CD4-positive, alpha-beta memory T cell (primary cell): ENCODE measurements at regions not wholly inside any gene's neighbourhood (a gene's known extent, or its start where the extent isn't known, plus 50 kb on each side); places are given as distances from the start of the nearest gene placed in this dataset.
"Not testable (repeated sequence)": the region's sequence is repeated elsewhere in the genome, so short reads cannot be mapped to it uniquely, and the experiment has no call there.

Experiments
- CTCF ChIA-PET: fragments of 350-600 bp; sonication (Branson Sonifier 250); formaldehyde crosslinking; loops from one replicate; lab custom pipeline; 2021; ENCODE audit warnings: inconsistent platforms; ENCODE audit not compliant: partially characterized antibody; lab: Charles Lee
- POLR2A ChIA-PET: fragments of 350-600 bp; sonication (Branson Sonifier 250); formaldehyde crosslinking; loops from one replicate; lab custom pipeline; 2021; ENCODE audit not compliant: partially characterized antibody; lab: Charles Lee
- DNase-seq, 5 donors: peaks; one replicate each; pipeline versions ENCODE4 v3.0.0 to v3.0.0-alpha.2; 2020 to 2022; ENCODE audit warnings: mixed read lengths in 1 of 5
- H3K27ac ChIP-seq: one replicate; pipeline ENCODE4 v1.7.0; 2013; ENCODE audit warnings: low read depth, low read length
- H3K27me3 ChIP-seq: 2 replicates; pipeline ENCODE4 v1.7.0; 2013; ENCODE audit warnings: mild to moderate bottlenecking, low read length, moderate library complexity; ENCODE audit not compliant: insufficient read depth
- H3K36me3 ChIP-seq: 2 replicates; pipeline ENCODE4 v1.7.0; 2013; ENCODE audit warnings: mild to moderate bottlenecking, low read length, moderate library complexity; ENCODE audit not compliant: insufficient read depth
- H3K4me1 ChIP-seq: 2 replicates; pipeline ENCODE4 v1.7.0; 2013; ENCODE audit warnings: mild to moderate bottlenecking, low read length, moderate library complexity; ENCODE audit not compliant: insufficient read depth
- H3K4me3 ChIP-seq, 2 donors: one replicate each; pipeline ENCODE4 v1.7.0; 2013; ENCODE audit warnings: low read length in 2 of 2, mild to moderate bottlenecking in 1 of 2
- H3K9me3 ChIP-seq, 2 donors: one replicate each; pipeline ENCODE4 v1.7.0; 2013; ENCODE audit warnings: low read length in 2 of 2, control low read depth in 1 of 2; ENCODE audit not compliant: control insufficient read depth in 1 of 2
- H3K27ac Mint-ChIP-seq, 7 donors: one replicate each; pipeline ENCODE4 v1.8.0; 2020 to 2021; ENCODE audit warnings: mixed read lengths in 7 of 7, mild to moderate bottlenecking in 6 of 7, inconsistent platforms in 3 of 7, moderate library complexity in 3 of 7
- H3K27me3 Mint-ChIP-seq, 2 donors: one replicate each; pipeline ENCODE4 v1.8.0; 2020 to 2021; ENCODE audit warnings: mixed read lengths in 2 of 2
- H3K36me3 Mint-ChIP-seq, 2 donors: one replicate each; pipeline ENCODE4 v1.8.0; 2020 to 2021; ENCODE audit warnings: mixed read lengths in 2 of 2, inconsistent platforms in 1 of 2, mild to moderate bottlenecking in 1 of 2
- H3K4me1 Mint-ChIP-seq, 4 donors: one replicate each; pipeline ENCODE4 v1.8.0; 2020 to 2021; ENCODE audit warnings: mixed read lengths in 4 of 4, mild to moderate bottlenecking in 1 of 4
- H3K4me3 Mint-ChIP-seq, 8 donors: one replicate each; pipeline ENCODE4 v1.8.0; 2020 to 2021; ENCODE audit warnings: mixed read lengths in 8 of 8, mild to moderate bottlenecking in 7 of 8, moderate library complexity in 6 of 8, inconsistent platforms in 3 of 8
- H3K9me3 Mint-ChIP-seq, 8 donors: one replicate each; pipeline ENCODE4 v1.8.0; 2020 to 2021; ENCODE audit warnings: mixed read lengths in 8 of 8, mild to moderate bottlenecking in 5 of 8, inconsistent platforms in 3 of 8, moderate library complexity in 1 of 8
- intact Hi-C: fragments of 100-400 bp; cut with micrococcal nuclease; formaldehyde crosslinking; loops from one replicate; pipeline ENCODE4 v1.15.1; 2023

DNA sequence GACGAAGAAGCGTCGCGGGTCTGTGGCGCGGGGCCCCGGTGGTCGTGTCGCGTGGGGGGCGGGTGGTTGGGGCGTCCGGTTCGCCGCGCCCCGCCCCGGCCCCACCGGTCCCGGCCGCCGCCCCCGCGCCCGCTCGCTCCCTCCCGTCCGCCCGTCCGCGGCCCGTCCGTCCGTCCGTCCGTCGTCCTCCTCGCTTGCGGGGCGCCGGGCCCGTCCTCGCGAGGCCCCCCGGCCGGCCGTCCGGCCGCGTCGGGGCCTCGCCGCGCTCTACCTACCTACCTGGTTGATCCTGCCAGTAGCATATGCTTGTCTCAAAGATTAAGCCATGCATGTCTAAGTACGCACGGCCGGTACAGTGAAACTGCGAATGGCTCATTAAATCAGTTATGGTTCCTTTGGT lies 1533.5 kb upstream of the TPTE start:
- H3K27me3 ChIP-seq, H3K27ac Mint-ChIP-seq, POLR2A ChIA-PET, H3K4me1 Mint-ChIP-seq, H3K36me3 Mint-ChIP-seq, H3K9me3 ChIP-seq, H3K27ac ChIP-seq, H3K4me3 Mint-ChIP-seq, H3K36me3 ChIP-seq, H3K4me1 ChIP-seq, DNase-seq, intact Hi-C loops, H3K4me3 ChIP-seq, CTCF ChIA-PET: not testable (repeated sequence)
- Mint-ChIP-seq H3K9me3 (peaks cover 2 to 42% (median 30%) of the 10 kb centered on the region in 8 donors), H3K27me3 (peaks cover 32 to 36% of the 10 kb centered on the region in 2 donors)

DNA sequence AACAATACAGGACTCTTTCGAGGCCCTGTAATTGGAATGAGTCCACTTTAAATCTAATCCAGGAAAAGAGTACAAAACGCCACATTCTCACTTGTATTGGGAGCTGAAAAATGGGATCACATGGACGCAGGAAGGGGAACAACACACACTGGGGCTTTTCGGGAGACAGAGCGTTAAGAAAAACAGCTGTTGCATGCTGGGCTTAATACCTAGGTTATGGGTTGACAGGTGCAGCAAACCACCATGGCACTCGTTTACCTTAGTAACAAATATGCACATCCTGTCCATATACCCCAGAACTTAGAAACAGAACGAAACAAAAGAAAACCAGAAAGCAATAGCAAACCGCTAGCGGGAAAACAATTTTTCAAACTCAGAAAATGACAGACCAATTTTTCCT lies 1532.7 kb upstream of the TPTE start:
- POLR2A ChIA-PET = no interaction called here
- DNase-seq = no peak
- CTCF ChIA-PET = no interaction called here

GRCh38 chr21:8989261-8989711 lies 1532.1 kb upstream of the TPTE start:
- Mint-ChIP-seq H3K9me3 (peaks cover 2 to 51% (median 38%) of the 10 kb centered on the region in 8 donors), H3K4me1 (peaks cover 0 to 3% (median under 1%) of the 10 kb centered on the region in 4 donors), H3K27me3 (peaks cover 41 to 48% of the 10 kb centered on the region in 2 donors), H3K4me3 (no peak overlapping the region), H3K36me3 (peaks cover 0 to 6% of the 10 kb centered on the region in 2 donors), H3K27ac (no peak overlapping the region)
- Histone ChIP-seq H3K4me1 (no peaks in the 10 kb centered on the region), H3K27me3 (no peaks in the 10 kb centered on the region), H3K36me3 (no peaks in the 10 kb centered on the region), H3K9me3 (no peaks in the 10 kb centered on the region), H3K4me3 (no peak overlapping the region), H3K27ac (no peak overlapping the region)
- ChIA-PET POLR2A (no interaction called here), CTCF (no interaction called here)
- no peak for DNase-seq
- intact Hi-C loops = no loop called here

More for the DNA sequence above, 1532.7 kb upstream of the TPTE start:
- Mint-ChIP-seq H3K4me3 (no peak overlapping the region), H3K36me3 (peaks cover 0 to 6% of the 10 kb centered on the region in 2 donors), H3K4me1 (peaks cover 0 to 3% (median under 1%) of the 10 kb centered on the region in 4 donors), H3K27ac (peak overlapping the region in 1 of 7 donors; percentile 0), H3K9me3 (peaks cover 2 to 50% (median 37%) of the 10 kb centered on the region in 8 donors), H3K27me3 (peaks cover 39 to 44% of the 10 kb centered on the region in 2 donors)
- no peaks in the 10 kb centered on the region for H3K4me1 ChIP-seq
- intact Hi-C loops = no loop called here
- no peaks in the 10 kb centered on the region for H3K9me3 ChIP-seq
- no peaks in the 10 kb centered on the region for H3K36me3 ChIP-seq
- H3K27me3 ChIP-seq = no peaks in the 10 kb centered on the region
- no peak overlapping the region for H3K27ac ChIP-seq
- no peak overlapping the region for H3K4me3 ChIP-seq

- H3K36me3 ChIP-seq = no peaks in the 10 kb centered on the region
- ChIA-PET POLR2A (no interaction called here), CTCF (no interaction called here)
- H3K27ac ChIP-seq = no peak overlapping the region
- Mint-ChIP-seq H3K36me3 (peaks cover 0 to 6% of the 10 kb centered on the region in 2 donors), H3K9me3 (peaks cover 2 to 51% (median 38%) of the 10 kb centered on the region in 8 donors), H3K4me1 (peaks cover 0 to 3% (median under 1%) of the 10 kb centered on the region in 4 donors), H3K4me3 (no peak overlapping the region), H3K27me3 (peaks cover 44 to 52% of the 10 kb centered on the region in 2 donors), H3K27ac (no peak overlapping the region)
- no peak for DNase-seq
- H3K4me3 ChIP-seq = no peak overlapping the region
- no peaks in the 10 kb centered on the region for H3K9me3 ChIP-seq
- H3K4me1 ChIP-seq = no peaks in the 10 kb centered on the region
- intact Hi-C loops = no loop called here
- H3K27me3 ChIP-seq = no peaks in the 10 kb centered on the region
Observed at GRCh38 chr21:8989721-8990325, 1531.6 kb upstream of the TPTE start.

- no peaks in the 10 kb centered on the region for H3K9me3 ChIP-seq
- no peaks in the 10 kb centered on the region for H3K36me3 ChIP-seq
- ChIA-PET CTCF (no interaction called here), POLR2A (no interaction called here)
- H3K27me3 Mint-ChIP-seq = peaks cover 45 to 53% of the 10 kb centered on the region in 2 donors
- H3K27ac ChIP-seq = no peak overlapping the region
- H3K9me3 Mint-ChIP-seq = peaks cover 2 to 51% (median 40%) of the 10 kb centered on the region in 8 donors
- H3K36me3 Mint-ChIP-seq = peaks cover 0 to 6% of the 10 kb centered on the region in 2 donors
- no peak for DNase-seq
- no peaks in the 10 kb centered on the region for H3K27me3 ChIP-seq
- intact Hi-C loops = no loop called here
- H3K4me3 ChIP-seq = no peak overlapping the region
- H3K4me3 Mint-ChIP-seq = no peak overlapping the region
- no peaks in the 10 kb centered on the region for H3K4me1 ChIP-seq
- H3K4me1 Mint-ChIP-seq = peaks cover 0 to 3% (median under 1%) of the 10 kb centered on the region in 4 donors
- no peak overlapping the region for H3K27ac Mint-ChIP-seq
Observed at GRCh38 chr21:8990326-8991087, 1530.9 kb upstream of the TPTE start.

GRCh38 chr21:8991088-8991907 lies 1530.1 kb upstream of the TPTE start:
- Histone ChIP-seq H3K27me3 (no peaks in the 10 kb centered on the region), H3K4me1 (no peaks in the 10 kb centered on the region), H3K27ac (no peak overlapping the region), H3K9me3 (no peaks in the 10 kb centered on the region), H3K4me3 (no peak overlapping the region), H3K36me3 (no peaks in the 10 kb centered on the region)
- H3K9me3 Mint-ChIP-seq = peaks cover 2 to 51% (median 40%) of the 10 kb centered on the region in 8 donors
- ChIA-PET CTCF (no interaction called here), POLR2A (no interaction called here)
- peaks cover 0 to 6% of the 10 kb centered on the region in 2 donors for H3K36me3 Mint-ChIP-seq
- no peak overlapping the region for H3K27ac Mint-ChIP-seq
- peaks cover 46 to 53% of the 10 kb centered on the region in 2 donors for H3K27me3 Mint-ChIP-seq
- peaks cover 0 to 3% (median under 1%) of the 10 kb centered on the region in 4 donors for H3K4me1 Mint-ChIP-seq
- intact Hi-C loops = no loop called here
- DNase-seq = no peak
- no peak overlapping the region for H3K4me3 Mint-ChIP-seq
